ENCODE measurements at regions not wholly inside any gene's neighbourhood (a gene's known extent, or its start where the extent isn't known, plus 50 kb on each side); places are given as distances from the start of the nearest gene placed in this dataset.
"Not testable (repeated sequence)": the region's sequence is repeated elsewhere in the genome, so short reads cannot be mapped to it uniquely, and the experiment has no call there.

DNA sequence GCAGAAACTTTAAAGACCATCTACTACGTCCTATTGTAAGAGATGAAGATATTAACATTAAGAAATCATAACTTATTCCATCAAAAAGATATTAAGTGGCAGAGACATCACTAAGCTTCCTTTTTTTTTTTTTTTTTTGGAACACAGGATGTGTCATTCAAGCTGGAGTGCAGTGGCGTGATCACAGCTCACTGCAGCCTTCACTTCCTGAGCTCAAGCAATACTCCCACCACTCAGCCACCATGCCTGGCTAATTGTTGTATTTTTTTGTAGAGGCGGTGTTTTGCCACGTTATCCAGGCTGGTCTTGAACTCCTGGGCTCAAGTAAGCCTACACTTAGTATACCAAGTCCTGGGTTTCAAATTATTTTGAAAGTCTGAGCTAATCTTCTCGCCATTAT, 169.7 kb upstream of the KCTD7 start:
- not testable (repeated sequence) for DNase-seq

DNA sequence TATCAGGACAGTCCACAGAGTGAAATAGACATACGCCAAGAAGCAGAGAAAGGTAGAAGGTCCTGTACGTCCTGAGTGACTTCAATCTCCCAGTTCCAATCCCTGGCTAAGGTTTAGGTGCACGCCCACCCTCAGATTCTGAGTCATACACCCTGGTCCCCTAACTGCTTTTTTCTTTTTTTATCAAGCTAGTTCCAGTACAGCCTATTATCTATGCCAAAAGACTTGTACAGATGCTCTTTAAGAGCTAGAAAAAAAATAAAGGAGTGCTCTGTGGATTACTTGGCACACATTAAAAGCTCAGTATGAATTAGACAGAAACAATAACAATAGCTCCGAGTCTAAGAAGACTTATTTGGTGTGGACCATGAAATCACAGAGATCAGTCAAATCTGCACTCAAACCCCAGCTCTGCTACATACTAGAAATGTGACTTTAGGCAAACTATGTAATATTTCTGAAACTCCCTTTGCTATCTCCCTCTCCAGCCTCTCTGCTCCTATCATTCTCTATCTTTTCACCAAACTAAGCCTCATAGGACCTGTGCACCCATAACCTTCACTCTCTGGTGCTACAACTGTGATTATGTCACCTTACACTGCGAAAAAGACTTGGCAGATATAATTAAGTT, 168.8 kb upstream of the KCTD7 start:
- not testable (repeated sequence) for DNase-seq

DNA sequence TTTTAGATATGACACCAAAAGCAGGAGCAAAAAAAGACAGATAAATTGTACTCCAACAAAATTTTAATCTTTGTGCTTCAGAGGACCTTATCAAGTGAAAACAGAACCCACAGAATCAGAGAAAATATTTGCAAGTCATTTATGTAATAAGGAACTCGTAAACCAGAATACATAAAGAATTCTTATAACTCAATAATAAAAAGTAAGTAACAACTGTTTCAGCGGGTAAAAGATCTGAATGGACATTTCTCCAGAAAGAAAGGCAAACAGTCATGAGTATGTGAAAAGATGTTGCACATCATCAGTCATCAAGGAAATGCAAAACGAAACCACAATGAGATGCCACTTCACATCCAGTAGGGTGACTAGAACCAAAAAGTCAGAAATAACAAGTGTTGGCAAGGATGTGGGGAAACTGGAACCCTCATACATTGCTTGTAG, 167.7 kb upstream of the KCTD7 start:
- DNase-seq = no peak

DNA sequence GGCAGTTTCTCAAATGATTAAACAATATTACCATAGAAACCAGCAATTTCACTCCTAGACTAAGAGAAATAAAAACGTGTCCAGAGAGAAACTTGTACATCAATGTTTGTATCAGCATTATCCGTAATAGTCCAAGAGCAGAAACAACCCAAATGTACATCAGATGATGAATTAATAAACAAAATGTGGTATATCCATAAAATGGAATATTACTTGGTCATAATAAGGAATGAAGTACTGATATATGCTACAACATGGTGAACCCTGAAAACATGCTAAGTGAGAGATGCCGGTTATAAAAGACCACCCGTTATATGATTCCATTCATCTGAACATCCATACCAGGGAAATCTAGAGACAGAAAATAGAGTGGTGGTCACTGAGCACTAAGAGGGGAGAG, 167.3 kb upstream of the KCTD7 start:
- not testable (repeated sequence) for DNase-seq

DNA sequence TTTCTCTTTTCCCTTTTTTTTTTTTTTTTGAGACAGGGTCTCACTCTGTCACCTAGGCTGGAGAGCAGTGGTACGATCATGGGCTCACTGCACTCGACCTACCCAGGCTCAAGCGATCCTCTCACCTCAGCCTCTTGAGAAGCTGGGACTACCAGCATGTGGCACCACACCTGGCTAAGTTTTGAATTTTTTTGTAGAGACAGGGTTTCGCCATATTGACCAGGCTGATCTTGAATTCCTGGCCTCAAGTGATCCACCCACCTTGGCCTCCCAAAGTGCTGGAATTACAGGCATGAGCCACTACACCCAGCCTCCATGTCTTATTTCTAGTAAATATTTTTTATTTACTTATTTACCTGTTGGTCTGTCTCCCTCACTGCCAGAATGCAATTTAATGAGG, 165.8 kb upstream of the KCTD7 start:
- DNase-seq = not testable (repeated sequence)

DNA sequence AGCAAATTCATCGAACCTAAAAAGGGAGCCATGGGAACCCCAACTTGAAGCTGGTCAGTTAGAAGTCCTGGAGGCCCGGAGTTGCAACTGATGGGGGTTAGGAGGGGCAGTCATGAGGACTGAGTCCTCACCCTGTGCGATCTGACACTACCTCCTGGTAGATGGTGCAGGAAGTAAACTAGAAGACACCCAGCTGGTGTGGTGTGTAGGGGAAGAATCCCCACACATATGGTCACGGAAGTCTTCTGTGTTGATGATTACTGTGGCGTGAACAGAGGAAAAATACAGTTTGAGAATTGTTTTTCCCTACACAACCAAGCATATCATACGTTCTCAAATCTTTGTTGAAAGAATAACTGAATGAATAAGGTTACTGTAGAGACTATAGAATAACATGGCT, 164.6 kb upstream of the KCTD7 start:
- DNase-seq = no peak

DNA sequence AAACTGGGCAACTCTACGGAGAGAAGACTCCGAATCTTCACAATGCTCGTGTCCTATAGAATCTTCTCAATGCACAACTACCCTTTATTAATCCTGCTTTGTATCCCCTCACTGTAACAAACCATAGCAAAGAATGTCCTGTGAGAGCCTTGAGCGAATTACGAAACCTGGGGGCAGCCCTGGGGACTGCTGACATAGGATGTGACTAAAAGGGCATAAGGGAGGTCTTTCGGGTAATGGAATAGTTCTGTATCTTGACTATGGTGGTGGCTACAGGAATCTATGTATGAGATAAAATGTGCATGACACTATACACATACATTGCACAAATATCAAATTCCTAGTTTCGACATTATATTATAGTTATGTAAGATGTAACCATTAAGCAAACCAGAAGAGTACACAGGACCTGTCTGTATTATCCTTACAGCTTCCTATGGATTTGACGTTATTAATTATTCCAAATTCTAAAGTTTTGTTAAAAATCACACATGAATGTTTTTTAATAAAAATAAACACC, 162.5 kb upstream of the KCTD7 start:
- DNase-seq = no peak

DNA sequence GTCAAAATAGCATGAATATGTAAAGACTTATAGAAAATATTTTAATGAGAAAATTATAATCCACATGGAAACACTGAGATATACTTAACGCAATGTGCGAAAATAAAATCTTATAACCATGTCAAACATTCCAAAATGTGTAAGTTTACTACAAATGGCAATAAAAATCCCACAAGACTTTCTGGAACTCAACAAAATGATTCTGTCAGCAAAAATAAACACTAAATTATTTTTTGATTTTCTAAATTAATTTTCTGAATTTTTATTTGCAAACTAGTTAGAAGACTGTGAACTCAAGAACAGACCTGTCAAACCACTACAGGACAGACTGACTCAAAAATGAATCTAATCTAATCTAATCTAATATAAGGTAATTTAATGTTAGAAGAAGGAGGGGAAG, 160.8 kb upstream of the KCTD7 start:
- DNase-seq = no peak

DNA sequence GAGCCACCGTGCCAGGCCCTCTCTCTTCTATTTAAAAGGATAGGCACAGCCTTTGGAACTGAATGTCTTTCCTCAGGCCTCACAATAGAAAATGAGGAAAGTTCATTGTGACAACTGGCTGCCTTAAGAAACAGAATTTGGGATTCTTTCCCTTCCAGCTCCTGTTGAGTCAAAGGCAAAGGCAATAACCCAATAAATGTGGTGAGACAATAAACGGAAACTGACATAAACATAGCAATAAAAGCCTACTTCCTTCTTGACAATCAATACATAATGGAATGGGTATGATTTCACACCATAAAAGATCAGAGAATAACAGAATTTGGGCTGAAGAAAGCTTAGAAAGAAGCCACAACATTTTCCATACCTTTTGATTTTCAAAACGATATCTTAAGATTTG, 155.6 kb upstream of the KCTD7 start:
- DNase-seq = not testable (repeated sequence)

DNA sequence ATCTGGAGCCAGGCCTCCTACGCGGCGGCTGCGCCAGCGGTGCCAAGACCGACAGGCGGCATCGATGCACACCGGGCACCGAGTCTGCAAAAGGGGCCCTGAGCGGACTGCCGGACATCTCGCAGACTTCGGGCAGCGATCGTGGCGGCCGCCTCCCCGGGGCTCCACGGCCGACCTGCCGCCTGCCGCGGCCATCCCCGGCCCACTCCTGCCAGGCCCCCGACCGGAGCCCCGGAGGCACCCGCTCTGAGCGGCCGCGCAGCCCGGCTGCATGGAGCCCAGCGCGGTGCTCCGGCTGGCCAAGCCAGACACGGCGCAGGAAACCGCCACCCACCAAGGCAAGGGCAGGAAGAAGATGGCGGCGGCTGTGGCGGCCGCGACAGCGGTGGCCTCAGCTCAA, 154.2 kb upstream of the KCTD7 start:
- DNase-seq = no peak

DNA sequence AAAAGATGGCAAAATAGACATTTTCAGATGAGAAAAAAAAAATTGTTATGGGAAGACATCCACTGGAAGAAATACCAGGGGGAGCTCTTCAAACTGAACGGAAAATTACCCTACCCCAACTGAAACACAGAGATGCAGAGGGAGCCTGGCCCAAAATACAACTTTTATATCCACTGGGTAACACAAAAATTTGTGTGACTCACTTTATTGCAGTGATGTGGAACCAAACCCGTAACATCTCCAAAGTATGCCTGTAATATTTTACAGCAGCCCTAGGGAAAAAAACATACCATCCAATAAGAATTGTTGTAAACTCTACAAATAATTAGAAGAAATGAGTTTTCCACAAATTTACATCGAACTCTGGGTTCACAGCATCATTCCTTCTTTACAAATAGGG, 152.6 kb upstream of the KCTD7 start:
- DNase-seq = not testable (repeated sequence)

DNA sequence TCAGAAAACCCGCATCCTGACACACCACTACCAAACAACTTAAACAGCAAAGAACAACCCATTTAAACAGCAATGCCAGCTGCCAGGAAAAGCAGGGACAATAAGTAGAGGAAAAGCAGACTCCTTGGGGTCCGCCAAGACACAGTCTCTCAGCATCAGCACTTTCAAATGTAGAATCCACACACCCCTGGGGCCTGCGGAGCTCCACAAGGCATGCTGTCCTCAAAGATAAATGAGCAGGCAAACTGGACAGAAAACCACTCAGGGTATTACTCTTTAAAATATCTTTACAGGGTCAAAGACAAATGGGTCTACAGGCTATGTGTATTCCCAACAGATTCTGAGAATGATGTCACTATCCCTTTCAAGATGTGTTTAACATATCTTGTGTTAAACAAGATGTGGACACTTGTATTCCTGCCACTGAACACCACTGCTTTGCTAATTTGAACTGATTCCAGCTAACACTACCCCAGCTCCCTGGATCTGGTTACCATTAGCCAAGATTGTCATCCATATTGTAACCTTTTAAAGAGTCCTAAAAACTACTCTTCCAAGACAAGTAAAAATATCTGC, 150.8 kb upstream of the KCTD7 start:
- DNase-seq = not testable (repeated sequence)

DNA sequence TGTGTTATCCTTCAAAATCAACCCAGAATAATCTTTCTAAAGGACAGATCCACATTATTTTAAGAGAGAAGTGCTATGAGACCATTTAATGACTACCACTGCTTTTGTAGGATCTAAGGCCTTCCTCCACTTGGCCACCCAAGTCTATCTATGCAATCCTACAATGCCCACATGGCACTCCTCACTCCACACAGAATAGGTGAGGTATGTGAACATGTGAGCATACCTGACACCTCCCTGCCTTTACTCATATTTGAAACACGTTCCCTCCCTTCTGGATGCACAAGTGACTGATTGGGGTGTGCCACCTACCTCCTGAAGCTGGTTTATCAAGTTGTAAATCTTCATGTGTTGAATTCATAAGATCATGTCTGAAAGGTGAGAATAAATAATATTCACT, 147.5 kb upstream of the KCTD7 start:
- not testable (repeated sequence) for DNase-seq

DNA sequence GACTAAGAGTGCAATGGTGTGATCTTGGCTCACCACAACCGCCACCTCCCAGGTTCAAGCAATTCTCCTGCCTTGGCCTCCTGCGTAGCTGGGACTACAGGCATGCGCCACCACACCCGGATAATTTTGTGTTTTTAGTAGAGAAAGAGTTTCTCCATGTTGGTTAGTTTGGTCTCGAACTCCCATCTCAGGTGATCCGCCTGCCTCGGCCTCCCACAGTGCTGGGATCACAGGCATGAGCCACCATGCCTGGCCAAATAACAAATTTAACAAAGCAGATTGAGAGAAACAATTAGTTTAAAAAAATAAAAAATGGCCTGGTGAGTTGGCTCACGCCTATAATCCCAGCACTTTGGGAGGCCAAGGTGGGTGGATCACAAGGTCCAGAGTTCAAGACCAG, 139.6 kb upstream of the KCTD7 start:
- not testable (repeated sequence) for DNase-seq

DNA sequence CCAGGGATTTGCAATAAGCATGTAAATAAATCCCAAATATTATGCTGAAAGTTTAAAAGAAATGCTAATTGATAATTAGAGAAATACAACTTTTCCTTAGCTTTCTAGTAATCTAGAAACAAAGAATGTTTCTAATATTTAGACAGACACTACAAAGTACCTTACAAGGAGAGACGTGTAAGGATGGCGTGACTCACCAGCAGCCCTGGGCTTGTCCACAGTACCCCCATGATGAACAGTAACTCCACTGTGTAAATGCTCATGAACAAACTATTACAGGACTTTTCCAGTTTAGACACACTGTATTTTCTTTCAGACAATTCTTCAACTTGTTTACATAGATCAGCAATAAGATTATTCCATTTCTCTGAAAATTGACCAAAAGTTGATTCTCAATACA, 138.9 kb upstream of the KCTD7 start:
- peak; percentile 3 for DNase-seq

DNA sequence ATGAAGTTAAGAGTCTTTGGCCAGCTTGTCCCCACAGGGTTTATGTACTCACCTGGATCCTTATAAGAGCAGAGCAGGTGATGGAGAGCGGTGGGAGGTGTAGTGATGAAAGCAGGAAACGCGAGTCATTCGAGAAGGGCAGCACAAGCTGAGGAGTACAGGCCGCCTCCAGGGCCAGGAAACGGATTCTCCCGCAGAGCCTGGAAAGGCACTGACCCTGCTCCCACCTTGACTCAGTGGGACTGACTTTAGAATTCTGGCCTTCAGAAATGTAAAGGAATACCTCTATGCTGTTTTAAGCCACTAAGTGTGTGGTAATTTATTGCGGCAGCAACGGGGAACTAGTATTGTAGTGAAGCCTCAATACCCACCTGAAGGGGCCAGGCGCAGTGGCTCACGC, 137.7 kb upstream of the KCTD7 start:
- not testable (repeated sequence) for DNase-seq

DNA sequence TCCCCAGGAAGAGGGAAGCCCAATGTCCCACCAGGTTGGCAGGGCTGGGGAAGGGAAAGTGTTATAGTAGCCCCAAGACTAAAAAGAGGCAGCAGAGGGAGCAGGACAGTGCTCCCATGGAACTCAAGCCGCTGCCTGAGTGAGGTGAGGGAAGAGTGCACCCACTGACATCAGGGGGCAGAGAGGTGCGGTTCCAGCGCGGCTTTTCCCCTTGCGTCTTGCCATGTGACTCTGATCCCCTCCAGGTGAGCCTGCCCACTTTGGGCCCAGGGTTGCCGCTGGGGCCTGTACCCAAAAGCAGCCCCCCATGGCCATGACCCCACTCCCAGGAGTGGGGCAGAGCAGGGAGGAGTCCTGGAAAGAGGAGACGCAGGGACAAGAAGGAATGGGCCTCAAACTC, 136.3 kb upstream of the KCTD7 start:
- not testable (repeated sequence) for DNase-seq

DNA sequence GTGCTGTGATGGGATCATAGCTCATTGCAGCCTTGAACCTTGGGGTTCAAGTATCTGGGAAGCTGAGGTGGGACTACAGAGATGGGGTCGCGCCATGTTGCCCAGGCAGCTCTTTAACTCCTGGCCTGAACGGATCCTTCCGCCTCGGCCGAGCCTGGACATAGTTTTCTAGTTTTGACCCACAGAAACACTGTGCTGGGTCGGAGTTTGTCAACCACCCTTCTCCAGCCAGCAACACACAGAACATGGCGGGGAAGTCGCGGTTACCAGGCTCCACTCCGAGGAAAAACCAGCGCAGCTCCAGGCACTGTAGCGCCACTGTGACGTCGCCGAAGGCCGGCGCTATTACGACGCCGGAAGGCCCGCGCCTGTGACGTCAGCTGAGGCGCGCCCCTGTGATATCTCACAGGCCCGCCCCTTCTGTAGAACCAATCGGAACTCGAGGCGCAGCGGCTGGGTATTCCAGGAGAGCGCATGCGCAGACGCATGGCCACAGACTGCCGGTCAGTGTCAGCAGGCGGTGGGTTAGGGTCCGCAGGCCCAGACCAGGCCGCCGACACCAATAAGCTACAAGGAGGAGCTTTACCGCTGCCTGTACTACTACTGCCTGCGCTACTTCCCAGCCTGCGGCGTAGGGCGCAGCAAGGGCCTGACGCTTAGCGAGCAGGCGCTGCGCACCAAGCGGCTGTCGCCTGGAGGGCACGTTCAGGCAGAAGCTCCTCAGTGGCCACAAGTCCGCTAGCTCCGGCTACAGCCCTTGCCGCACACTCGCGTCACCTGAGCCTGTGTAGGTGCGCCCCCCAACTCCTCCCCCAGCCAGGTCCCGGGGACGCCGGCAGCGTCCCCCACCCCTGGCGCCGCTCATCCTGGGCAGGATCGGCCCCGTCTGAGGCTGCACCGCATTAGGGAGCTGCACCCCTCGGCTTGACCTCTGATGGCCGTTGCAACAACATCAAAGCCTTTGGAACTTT, 135.2 kb upstream of the KCTD7 start:
- peak; percentile 96 for DNase-seq

DNA sequence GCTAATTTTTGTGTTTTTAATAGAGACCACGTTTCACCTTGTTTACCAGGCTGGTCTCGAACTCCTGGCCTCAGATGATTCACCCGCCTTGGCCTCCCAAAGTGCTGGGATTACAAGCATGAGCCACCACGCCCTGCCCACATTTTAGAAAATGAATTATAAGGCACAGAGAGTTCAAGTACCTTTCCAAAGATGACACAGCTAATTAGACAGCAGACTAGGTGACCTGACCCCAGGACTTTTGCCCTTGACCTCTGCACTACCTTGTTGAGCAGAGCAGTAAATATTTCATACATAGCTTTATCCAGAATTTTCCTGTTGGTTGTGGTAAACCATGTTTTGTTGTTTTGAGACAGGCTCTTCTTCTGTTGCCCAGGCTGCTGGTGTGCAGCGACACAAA, 131.3 kb upstream of the KCTD7 start:
- DNase-seq = no peak

DNA sequence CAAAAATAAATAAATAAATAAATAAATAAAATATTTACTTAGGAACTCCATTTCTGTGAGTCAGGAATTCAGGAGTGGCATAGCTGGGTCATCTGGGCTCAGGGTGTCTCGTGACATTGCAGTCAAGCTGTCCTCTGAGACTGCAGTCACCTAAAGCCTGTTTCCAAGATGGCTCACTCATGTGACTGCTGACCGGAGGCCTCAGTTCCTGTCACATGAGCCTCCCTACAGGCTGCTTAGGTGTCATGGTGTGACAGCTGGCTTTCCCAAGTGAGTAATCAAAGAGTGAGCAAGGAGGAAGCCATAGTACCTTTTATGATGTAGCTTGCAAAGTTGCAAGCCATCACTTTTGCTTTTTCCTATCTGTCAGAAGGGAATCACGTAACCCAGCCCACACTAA, 128.6 kb upstream of the KCTD7 start:
- no peak for DNase-seq

DNA sequence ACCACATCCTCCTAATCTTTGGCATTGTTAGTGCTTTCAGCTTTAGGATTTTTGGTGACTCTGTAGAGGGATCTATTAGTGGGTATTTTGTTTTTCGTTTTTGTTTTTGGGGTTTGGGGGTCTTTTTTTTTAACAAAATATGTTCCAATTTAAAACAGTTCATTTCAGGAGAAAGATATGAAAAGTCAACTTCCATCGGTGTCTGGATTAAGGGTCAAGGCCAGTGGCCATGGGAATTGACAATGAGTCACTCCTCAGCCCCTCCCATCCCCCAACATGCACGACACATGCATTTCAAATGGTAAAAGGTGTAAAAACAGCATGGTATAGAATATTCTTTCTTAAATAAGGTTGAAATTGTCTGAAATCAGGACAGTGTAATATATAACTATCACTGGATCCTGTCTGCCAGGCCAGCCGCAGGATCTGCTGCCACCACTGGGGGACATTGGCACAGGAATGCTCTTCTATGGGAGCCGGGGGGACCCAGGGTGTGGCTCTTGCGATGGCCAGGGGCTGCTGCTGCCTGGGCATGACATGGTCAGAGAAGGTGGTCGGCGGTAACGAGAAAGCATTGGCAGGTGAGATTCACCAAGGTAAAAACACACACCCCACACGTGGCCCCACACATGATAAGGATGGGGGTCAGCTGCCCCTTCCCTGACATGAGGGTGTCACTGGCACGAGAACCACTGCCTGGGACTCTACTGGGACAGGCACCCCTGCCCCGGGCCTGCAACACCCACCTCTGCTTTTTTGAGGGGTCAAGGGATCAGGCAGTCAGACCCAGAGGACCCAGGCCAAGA, 126.2 kb upstream of the KCTD7 start:
- no peak for DNase-seq

DNA sequence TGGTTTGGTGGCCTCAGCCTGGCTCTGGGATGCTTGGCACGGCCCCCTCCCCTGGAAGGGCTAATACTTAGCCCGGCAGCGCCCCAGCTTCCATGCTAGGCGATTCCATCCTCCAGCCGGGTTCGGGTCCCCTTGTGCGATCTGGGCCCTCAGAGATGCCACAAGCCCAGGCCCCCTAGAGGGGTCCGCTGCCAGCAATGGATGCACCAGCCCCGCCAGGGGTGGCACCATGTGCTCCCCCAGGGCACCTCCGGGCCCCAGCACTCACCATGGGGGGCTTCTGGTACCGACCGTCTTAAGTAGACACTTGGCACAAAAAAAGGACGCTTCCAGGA, 125.7 kb upstream of the KCTD7 start:
- DNase-seq = no peak

All from skin of body (tissue), 1 donor.